ENCODE measurements at regions not wholly inside any gene's neighbourhood (a gene's known extent, or its start where the extent isn't known, plus 50 kb on each side); places are given as distances from the start of the nearest gene placed in this dataset.
"Not testable (repeated sequence)": the region's sequence is repeated elsewhere in the genome, so short reads cannot be mapped to it uniquely, and the experiment has no call there.

DNA sequence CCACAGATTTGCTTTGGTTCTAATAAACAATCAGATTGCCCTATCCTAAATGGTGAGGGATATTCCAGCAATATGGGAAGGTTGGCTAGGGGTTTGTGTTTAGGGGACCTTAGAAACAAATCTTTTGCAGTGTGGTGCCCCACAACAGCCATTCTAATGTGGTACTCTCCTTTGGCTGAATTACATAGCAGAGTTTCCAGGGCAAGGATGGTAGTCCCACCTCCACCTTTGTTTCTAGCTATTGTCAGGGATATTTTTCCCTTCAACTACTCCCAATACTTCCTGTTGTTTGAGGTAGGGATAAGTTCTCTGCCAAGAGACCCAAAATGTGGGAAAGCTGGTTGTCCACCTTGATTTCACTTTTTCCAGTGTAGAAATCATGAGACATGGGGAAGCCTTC is 494.7 kb upstream of the CHORDC1 start:
- DNase-seq = no peak

DNA sequence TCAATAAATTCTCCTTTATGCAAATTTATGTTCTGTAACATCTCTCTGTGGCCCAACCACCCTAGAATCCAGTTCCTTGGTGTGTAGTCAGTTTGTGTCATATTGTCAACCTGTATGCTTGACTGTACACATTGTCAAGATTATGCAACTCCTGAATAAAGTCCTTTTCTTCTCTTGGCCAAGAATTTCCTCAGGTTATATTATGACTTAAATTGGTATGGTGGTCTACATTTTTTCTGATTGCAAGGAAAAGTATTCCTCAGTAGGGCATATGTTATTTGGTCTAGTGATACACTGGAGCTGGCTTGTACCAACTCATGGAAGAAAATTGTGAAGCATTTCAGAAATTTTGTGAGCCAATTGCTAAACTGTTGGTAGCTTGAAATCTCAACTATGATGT is 482.8 kb upstream of the CHORDC1 start:
- no peak for DNase-seq

DNA sequence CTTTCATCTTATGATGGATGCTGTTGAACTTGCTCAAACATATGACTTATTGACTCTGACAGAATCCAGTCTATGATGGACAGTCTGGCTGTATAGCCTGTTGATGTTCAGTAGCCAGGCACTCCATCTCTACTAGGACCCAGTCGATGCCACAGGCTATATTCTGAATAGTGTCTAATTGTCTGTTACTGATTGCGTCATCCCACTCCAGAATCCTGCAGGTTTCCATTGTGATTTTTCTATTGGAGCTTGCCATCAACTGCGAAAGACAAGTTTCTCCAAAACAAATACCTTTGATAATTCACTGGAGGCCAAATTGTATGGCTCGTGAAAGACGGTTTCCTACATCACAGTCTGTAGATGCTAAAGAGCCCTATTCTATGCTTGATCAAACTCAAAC is 481.7 kb upstream of the CHORDC1 start:
- DNase-seq = no peak

DNA sequence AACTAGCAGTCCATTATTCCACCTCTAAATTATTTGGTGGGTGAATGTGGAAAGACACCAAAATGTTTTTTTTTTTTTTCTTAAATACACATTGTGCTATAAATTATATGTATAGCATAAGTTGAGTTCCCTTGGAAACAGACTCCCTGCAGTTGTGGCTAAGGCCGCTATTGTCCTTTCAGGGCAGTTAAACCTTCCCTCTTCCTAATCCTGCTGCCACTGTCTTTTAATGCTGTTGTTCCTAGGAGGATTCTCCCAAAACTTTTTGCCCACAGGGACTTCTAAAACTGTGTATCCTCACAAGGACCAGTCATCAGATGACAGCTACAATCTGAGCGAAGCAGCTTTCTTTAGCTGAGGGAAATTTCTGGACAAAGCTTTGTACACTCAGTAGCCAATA is 478.9 kb upstream of the CHORDC1 start:
- no peak for DNase-seq

DNA sequence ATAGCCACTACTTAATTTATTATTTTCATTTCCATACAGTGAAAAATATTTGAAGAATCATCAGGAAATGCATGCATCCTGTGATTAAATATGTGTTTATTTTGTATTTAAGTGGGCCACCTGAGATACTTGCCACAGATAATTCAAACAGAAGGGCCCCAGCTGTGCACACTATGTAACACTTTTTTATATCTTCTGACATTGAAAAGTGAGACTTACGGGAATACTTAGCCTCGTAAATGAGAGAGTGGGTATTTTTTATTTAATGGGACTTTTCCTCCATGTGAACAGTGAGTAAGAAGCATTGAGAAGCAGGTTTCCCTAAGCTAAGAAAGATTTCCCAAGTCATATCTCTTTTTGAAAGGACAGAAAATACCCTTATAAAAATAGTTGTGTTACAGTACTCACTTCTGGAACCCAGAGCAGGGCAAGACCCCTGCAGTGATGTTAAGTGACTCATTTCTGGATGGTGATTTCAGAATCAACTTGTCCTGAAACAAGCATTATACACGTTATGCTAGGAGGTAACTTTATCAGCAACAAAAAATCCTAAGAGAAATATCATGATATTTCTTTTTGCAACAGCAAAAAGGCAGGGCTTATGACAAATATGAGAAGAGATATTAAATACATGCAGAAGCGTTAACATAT is 478.1 kb upstream of the CHORDC1 start:
- DNase-seq = no peak

DNA sequence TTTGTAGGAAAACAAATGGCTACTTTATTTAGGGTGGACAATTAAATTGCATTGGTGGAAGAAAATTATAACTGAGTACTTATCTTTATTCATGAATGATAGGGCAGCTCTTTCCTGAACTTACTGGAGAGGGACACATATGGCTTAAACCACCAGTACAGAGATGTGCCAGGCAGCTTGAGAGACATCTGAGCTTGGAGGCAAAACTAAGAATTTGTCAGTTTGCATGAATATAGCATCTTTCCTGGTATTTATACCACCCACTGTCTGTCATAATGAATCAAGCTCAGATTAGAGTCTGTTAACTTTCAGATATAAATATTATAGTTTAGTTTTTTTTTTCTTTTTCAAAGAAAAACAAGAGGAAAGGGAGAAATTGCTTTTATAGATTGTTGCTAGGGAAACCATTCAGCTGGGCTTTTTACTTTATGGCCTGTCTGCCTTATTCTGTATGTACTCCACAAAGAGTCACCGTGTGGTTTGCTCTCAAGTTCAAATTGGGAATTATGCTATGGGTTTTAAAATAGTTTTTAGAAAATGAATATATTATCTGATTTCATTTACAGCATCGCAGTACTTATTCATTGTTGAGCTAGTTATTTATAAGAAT is 477.0 kb upstream of the CHORDC1 start:
- DNase-seq = no peak

DNA sequence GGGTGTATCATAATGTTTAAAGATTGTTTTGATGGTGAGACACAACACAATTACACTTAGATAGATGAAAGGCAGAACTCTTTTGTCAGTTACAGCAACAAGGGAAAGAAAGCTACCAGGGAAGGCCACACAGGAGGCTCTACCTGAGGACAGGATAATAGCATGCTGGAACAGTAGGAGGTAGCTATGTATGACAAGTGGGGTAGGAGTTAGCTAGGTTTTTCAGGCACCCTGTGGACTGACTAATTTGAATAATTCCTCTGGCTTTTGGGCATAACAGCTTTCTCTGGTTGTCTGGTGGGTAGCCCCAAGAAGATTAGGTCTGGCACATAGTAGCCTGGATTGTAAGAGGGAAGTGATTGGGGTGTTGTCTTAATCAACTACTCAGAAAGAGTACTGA is 475.4 kb upstream of the CHORDC1 start:
- no peak for DNase-seq

DNA sequence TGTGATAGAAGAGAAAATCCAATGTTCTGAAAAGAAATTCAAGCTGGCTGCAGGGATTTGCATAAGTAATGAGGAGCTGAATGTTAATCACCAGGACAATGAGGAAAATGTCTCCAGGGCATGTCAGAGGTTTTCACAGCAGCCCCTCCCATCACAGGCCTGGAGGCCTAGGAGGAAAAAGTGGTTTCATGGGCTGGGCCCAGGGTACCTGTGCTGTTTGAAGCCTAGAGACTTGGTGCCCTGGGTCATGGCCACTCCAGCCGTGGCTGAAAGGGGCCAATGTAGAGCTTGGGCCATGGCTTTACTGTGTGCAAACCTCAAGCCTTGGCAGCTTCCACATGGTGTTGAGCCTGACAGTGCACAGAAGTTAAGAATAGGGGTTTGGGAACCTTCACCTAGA is 452.6 kb upstream of the CHORDC1 start:
- DNase-seq = not testable (repeated sequence)

DNA sequence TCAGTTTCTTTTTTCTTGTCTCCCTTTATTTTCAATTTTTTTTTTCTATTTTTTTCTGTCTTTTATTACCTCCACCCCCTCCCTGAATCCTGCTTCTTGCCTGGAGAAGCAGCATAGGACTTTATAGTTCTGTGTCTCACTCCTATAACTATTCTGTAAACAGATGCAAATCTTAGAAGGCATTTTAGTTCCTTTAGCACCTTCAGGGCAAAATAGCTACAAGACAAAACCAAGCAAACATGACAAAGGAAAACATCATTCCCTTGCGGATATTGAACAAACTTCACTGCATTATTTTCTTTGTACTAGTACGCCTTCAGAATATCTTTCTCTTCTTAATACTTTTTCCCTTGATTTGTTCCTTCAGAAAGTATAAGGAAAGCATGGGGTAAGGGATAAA is 446.2 kb upstream of the CHORDC1 start:
- no peak for DNase-seq

DNA sequence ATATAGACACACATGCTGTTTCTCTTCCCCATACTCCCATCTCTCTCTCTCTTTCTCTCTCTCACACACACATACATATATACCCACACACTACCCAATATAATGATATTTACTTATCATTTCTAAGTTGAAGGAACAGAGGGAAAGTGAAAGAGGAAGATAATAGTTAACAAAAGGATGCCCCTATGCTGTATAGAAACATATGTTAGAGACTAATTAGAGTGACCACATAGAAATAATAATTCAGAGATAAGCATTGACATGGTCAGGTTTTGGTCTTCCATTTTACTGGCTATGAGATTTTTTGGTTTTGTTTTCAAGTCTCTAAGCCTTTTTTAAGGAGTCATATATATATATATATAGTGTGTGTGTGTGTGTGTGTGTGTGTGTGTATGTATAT is 445.7 kb upstream of the CHORDC1 start:
- DNase-seq = no peak

DNA sequence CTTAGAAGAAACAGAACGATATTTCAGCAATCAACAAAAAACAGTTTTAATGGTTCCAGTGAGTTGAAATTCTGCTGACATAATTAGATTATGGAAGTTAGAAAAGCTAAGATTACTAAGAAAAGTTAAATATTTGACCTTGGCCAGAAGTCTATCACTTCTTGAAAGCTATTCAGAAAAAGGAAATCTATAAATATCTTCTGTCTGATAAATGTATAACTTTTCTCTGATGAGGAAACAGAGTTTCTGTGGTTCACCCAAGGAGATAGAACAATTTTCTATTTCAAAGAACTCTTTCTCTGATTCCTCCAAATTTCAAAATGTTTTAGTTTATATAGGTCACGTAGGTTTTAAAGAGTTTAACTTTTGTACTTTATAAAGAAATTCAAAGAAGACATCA is 438.4 kb upstream of the CHORDC1 start:
- no peak for DNase-seq

DNA sequence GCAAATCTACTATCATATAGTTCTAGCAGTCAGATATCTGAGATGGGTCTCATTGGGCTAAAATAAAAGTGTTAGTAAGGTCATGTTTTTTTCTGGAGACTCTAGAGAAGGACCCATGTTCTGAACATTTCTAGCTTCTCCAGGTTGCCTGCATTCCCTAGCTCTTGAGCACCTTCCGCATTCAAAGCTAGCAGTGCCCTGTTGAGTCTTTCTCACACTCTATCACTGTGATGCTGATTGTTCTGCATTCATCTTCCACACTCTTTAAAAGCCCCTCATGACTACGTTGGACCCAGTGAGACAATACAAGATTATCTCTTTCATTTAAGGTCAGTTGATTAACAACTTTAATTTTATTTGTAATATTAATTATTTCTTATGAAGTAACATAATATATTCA is 433.3 kb upstream of the CHORDC1 start:
- no peak for DNase-seq

DNA sequence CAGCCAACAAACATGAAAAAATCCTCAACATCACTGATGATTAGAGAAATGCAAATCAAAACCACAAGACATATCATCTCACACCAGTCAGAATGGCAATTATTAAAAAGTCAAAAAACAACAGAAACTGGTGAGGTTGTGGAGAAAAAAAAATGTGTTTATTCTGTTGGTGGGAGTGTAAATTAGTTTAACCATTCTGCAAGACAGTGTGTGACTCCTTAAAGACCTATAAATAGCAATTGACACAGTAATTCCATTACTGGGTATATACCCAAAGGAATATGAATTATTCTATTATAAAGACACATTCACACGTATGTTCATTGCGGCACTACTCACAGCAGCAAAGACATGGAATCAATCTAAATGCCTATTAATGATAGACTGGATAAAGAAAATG is 427.3 kb upstream of the CHORDC1 start:
- DNase-seq = no peak

DNA sequence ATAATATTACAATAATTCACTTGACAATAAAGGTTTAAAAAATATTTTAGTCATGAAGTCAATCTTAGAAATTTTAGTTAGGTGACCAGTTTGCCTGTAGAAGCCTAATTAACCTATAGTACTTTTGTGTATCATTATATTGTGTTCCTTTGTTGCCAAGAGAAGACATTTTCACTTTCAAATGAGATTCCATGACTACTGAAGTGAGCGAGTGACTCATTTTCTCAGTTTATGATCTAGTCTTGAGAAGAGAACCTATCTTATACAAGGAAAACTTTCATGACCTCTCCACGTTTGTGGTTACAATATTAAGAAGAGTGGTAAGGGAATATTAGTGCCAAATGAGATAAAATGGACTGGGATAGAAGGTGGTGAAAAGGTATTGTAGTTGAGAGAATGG is 423.9 kb upstream of the CHORDC1 start:
- DNase-seq = no peak

DNA sequence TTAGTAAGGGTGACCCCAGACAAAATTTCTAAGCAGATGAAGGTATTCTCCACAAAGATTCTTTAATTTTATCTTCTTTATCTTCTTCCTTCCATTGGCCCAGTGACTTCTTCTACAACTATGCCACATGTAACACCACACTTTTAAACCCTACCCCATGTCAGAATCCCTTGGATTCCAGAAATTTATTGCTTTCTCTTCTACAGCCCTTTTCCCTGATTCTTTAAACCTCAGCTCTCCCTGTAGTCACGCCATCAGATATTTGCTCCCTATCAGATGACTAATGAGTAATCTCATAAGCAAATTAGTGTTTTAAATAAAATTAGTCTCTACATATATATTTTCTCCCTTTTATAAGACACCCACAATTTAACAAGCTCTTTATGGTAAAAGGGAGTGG is 423.4 kb upstream of the CHORDC1 start:
- DNase-seq = no peak

DNA sequence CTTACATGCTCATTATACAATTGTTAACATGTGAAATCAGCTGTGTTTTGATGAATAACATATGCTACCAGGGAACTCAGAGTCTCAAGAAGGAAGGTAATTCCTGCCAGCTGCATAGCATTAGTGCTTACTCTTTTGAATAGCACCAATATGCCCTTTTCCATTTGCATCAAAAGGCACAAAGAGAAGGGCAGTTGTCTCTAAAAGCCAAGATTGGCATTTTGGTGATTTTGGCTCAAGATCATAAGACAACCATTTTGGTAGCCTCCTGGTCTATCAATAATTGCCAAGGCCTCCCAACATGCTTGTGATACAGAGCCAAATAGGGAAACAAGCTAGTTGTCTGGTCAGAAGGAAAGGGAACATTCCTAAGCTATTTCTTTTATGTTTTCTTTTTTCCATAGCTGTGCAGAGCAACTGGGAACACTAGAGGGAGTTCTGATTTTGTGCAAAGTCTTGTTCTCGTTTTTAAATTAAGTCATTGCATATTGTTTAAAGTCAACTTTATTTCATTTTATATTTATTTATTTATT is 416.7 kb upstream of the CHORDC1 start:
- no peak for DNase-seq

DNA sequence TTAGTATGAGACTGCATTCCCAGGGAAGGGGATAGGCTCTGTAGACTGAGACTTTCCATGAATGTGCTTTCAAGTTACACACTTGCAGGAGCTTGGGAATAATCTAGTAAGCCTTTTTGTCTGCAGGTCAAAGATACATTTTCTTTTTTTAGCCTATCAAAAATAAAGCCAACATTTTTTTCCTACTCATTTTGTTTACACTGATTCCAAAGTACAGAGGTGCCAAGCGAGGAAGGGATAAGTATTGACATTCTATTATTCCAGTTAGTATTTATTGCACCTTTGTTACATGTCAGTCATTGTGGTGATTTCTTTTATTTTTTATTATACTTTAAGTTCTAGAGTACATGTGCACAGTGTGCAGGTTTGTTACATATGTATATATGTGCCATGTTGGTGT is 413.0 kb upstream of the CHORDC1 start:
- DNase-seq = no peak

DNA sequence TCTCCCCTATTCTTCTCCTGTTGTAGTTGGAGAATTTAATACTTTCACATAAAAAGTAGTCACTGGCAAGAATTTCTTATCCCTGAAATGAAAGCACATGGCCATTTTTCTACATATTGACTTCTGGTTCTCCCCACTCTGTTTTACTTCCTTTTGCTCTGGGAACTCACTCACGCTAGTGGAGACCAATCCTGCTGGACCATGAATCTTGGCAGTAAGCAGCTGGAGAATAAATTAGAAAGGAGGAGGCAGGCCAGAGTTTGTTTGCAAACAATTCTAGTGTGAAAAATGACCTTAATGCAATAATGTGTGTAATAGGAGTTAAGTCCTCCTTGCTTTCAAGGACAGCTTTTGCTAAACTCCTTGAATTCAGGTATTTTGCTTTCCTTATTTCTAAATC is 412.3 kb upstream of the CHORDC1 start:
- DNase-seq = no peak

DNA sequence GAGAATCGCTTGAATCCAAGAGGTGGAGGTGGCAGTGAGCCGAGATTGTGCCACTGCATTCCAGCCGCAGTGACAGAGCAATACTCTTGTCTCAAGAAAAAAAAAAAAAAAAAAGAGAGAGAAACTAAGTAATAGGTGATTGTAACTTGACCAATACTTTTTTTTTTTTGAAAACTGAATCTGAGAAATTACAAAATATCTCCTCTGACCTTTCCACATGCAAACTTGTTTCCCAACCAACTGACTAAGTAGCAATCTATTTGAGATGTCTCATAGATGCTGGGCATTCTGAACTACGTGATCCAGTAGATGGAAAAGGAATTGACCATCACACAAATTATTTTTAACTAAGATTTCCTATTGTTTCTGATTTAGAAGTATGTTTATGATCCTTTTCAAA is 407.3 kb upstream of the CHORDC1 start:
- DNase-seq = no peak

DNA sequence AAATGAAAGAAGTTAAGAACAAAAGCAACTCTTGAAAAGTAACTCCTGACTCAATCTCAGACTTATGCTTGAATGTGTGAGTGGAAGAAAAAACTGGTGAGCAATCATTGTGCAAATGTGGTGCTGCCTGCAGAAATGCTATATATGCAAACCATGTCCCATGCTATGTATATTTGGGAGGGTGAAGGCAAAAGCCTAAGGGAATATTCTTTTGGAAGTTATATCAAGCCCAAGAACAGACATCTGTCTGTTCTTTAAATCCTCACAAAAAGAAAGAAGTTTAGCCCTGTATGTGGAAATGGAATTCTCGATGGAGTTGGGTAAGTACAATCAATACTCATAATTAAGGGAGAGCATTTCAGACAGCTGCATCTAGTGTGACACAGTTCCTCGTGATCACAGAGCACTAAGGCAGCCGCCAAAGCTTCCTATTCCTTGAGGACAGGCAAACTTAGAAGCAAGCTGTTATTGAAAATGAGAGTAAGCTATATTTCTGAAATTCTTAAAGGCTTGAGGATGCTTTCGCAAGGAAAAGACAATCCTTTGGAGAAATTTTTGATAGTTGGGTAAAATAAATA is 406.5 kb upstream of the CHORDC1 start:
- DNase-seq = no peak

DNA sequence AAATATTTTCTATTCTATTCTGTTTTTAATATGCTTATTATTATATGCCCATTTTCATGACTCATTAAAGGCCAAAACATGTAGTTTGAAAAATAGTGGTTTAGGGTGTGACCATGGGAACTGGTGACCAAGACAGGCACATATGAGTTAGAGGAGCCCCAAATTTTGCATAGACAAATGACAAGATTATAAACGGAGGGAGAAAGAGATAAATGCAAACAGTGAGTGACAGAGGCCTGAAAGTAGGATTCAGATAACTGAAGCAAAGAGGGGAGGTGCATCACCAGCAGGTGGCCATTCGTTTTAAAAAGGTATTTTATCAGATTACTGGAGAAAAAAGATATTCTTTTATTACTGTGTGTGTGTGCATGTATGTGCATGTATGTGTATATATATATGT is 391.5 kb upstream of the CHORDC1 start:
- no peak for DNase-seq

DNA sequence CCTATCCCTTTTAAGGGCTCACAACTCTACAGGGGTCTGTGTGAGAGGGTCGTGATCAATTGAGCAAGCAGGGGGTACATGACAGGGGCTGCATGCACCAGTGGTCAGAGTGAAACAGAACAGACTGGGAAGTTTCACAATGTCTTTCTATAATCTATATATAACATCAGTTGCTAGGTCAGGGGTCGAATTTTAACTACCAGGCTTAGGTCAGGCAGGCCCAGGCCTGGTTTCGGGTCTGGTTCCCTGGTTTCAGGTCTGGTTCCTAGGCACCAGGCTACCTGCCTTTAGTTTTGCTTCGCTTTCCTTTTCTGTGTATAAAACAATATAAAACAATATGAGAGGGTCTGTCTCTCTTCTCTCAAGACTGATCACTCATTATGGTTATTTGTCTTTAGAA is 390.2 kb upstream of the CHORDC1 start:
- DNase-seq = not testable (repeated sequence)

DNA sequence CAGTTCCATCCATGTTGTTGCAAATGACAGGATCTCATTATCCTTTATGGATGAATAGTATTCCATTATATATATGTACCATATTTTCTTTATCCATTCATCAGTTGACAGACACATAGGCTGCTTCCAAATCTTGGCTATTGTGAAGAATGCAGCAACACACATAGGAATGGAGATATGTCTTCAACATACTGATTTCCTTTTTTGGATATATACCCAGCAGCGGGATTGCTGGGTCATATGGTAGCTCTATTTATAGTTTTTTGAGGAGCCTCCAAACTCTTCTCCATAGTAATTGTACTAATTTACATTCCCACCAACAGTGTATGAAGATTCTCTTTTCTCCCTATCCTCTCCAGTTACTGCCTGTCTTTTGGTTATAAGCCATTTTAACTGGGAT is 383.9 kb upstream of the CHORDC1 start:
- DNase-seq = no peak

DNA sequence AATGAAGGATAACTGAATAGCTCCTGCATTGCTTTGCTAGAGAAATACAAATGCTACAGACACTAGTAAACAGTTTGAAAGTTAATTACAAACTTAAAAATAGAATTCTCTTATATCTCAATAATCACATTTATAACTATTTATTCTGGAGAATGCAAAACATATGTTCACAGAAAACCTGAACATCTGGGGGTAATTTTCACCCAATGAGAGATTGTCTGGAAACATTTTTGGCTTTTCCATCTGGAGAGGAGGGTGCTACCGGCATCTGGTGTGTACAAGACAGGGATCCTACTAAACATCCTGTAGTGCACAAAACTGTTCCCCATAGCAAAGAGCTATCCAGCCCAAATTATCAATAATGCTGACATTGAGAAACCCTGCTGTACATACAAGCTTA is 378.4 kb upstream of the CHORDC1 start:
- no peak for DNase-seq

DNA sequence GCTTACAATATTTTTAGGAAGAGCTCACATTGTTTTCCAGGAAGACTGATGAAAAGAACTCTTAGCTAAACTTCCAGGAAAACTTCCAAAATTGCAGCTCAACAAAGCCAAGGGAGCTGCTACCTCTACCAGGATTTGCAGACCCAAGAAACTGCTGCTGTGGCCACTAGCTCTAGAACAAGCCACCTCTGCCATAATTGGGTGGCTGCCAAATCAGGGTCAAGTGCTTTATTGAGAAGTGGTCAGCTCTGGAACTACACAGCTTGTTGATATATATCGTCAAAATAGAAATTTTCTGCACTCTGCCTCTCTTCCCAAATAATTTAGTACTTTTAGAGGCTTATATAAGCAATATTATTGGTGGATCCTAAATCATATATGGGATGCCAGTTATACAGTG is 371.8 kb upstream of the CHORDC1 start:
- no peak for DNase-seq

All from EL (cell line).